Loucy (cell line): ENCODE measurements at regions not wholly inside any gene's neighbourhood (a gene's known extent, or its start where the extent isn't known, plus 50 kb on each side); places are given as distances from the start of the nearest gene placed in this dataset.

Source experiments
- H2AFZ ChIP-seq: fragments of 200-600 bp; sonication (generic); 2 replicates; pipeline ENCODE4 v1.6.0; 2016; ENCODE audit warnings: antibody characterized with exemption, mild to moderate bottlenecking, low read length, moderate library complexity
- H3F3A ChIP-seq: fragments of 200-600 bp; 2 replicates; pipeline ENCODE4 v1.6.0; 2016; ENCODE audit warnings: antibody characterized with exemption, low read depth, mild to moderate bottlenecking
- H3K27me3 ChIP-seq: fragments of 200-600 bp; sonication (generic); 2 replicates; pipeline ENCODE4 v1.6.1; 2014; ENCODE audit warnings: low read length, mild to moderate bottlenecking; ENCODE audit not compliant: insufficient read depth, poor library complexity, severe bottlenecking
- H3K36me3 ChIP-seq: fragments of 200-600 bp; sonication (generic); 2 replicates; pipeline ENCODE4 v1.6.1; 2016; ENCODE audit warnings: low read length; ENCODE audit not compliant: insufficient read depth
- H3K4me1 ChIP-seq: fragments of 200-600 bp; sonication (generic); 2 replicates; pipeline ENCODE4 v1.5.1; 2014; ENCODE audit warnings: low read length, mild to moderate bottlenecking; ENCODE audit not compliant: insufficient read depth, poor library complexity, severe bottlenecking
- H3K4me2 ChIP-seq: fragments of 200-600 bp; sonication (generic); 2 replicates; pipeline ENCODE4 v1.6.0; 2014; ENCODE audit warnings: antibody characterized with exemption, low read length, low read depth, mild to moderate bottlenecking; ENCODE audit not compliant: poor library complexity, severe bottlenecking
- H3K4me3 ChIP-seq: fragments of 200-600 bp; sonication (generic); 2 replicates; pipeline ENCODE4 v1.5.1; 2014; ENCODE audit warnings: low read length, mild to moderate bottlenecking, mixed read lengths; ENCODE audit not compliant: poor library complexity, severe bottlenecking
- H3K79me2 ChIP-seq: fragments of 200-600 bp; sonication (generic); 2 replicates; pipeline ENCODE4 v1.6.1; 2014; ENCODE audit warnings: low read length; ENCODE audit not compliant: insufficient read depth
- H3K9ac ChIP-seq: fragments of 200-600 bp; sonication (generic); 2 replicates; pipeline ENCODE4 v1.6.0; 2014; ENCODE audit warnings: mild to moderate bottlenecking, low read depth, low read length, moderate library complexity; ENCODE audit not compliant: poor library complexity, severe bottlenecking
- H3K9me2 ChIP-seq: fragments of 200-600 bp; sonication (generic); replicated peaks from 2 replicates; pipeline ENCODE4 v1.6.1; 2016; ENCODE audit warnings: low read depth, low read length, mixed read lengths
- H3K9me3 ChIP-seq: fragments of 200-600 bp; sonication (generic); 2 replicates; pipeline ENCODE4 v1.6.1; 2014; ENCODE audit warnings: mild to moderate bottlenecking, antibody characterized with exemption, low read length, low read depth; ENCODE audit not compliant: insufficient read depth
- H4K20me1 ChIP-seq: fragments of 200-600 bp; sonication (generic); 2 replicates; pipeline ENCODE4 v1.6.0; 2014; ENCODE audit warnings: antibody characterized with exemption, low read length, mild to moderate bottlenecking; ENCODE audit not compliant: insufficient read depth, poor library complexity, severe bottlenecking
- EZH2phosphoT487 ChIP-seq: fragments of 200-600 bp; IDR thresholded peaks from 2 replicates; pipeline ENCODE4 v1.6.1; 2018; ENCODE audit warnings: antibody characterized with exemption, mild to moderate bottlenecking, moderate library complexity, borderline replicate concordance
- TF ChIP-seq, protein P1 (sequence below): fragments of 200-600 bp; sonication (generic); conservative IDR thresholded peaks from 2 replicates; pipeline ENCODE4 v1.5.1; 2014; ENCODE audit warnings: mild to moderate bottlenecking, antibody characterized with exemption, low read length

DNA sequence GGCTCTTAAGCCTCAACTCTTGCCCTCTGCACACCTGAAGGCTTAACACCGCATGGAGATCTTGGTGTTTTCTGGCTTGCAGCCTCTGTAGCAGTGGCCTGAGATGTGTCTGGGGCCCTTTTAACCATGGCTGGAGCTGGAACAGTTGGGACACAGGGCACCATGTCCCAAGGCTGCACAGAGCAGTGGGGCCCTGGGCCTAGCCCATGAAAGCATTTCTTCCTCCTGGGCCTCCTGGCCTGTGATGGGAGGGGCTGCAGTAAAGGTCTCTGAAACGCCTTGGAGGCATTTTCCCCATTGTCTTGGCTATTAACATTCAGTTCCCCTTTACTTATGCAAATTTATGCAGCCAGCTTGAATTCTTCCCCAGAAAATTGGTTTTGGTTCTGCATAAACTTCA is 735.5 kb upstream of the ALCAM start:
- Histone ChIP-seq H4K20me1 (no peaks in the 10 kb centered on the region), H3K9me2 (no peaks in the 10 kb centered on the region), H3K4me2 (no peak overlapping the region), H3K4me3 (no peak overlapping the region), H3K36me3 (no peaks in the 10 kb centered on the region), H3K9ac (no peak overlapping the region), H3K9me3 (no peaks in the 10 kb centered on the region; the same call in 1 of the 2 replicates), H3K27me3 (no peaks in the 10 kb centered on the region), H3K4me1 (no peaks in the 10 kb centered on the region), H3K79me2 (no peaks in the 10 kb centered on the region), H2AFZ (no peak overlapping the region), H3F3A (no peaks in the 10 kb centered on the region)
- TF ChIP-seq EZH2phosphoT487 = no peak
- TF ChIP-seq, protein P1, sequence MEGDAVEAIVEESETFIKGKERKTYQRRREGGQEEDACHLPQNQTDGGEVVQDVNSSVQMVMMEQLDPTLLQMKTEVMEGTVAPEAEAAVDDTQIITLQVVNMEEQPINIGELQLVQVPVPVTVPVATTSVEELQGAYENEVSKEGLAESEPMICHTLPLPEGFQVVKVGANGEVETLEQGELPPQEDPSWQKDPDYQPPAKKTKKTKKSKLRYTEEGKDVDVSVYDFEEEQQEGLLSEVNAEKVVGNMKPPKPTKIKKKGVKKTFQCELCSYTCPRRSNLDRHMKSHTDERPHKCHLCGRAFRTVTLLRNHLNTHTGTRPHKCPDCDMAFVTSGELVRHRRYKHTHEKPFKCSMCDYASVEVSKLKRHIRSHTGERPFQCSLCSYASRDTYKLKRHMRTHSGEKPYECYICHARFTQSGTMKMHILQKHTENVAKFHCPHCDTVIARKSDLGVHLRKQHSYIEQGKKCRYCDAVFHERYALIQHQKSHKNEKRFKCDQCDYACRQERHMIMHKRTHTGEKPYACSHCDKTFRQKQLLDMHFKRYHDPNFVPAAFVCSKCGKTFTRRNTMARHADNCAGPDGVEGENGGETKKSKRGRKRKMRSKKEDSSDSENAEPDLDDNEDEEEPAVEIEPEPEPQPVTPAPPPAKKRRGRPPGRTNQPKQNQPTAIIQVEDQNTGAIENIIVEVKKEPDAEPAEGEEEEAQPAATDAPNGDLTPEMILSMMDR = no peak

- no peaks in the 10 kb centered on the region for H3K27me3 ChIP-seq
- no peaks in the 10 kb centered on the region for H3K36me3 ChIP-seq
- no peak for TF ChIP-seq EZH2phosphoT487
- TF ChIP-seq, protein P1 = no peak
- no peaks in the 10 kb centered on the region for H3K4me1 ChIP-seq
- no peaks in the 10 kb centered on the region for H3K79me2 ChIP-seq
- H3K9me2 ChIP-seq = no peaks in the 10 kb centered on the region
- H3K9ac ChIP-seq = no peak overlapping the region
- H3K4me2 ChIP-seq = no peak overlapping the region
- H3F3A ChIP-seq = no peaks in the 10 kb centered on the region
- H3K9me3 ChIP-seq = no peaks in the 10 kb centered on the region; the same call in 1 of the 2 replicates
- H2AFZ ChIP-seq = no peak overlapping the region
- H3K4me3 ChIP-seq = no peak overlapping the region
- H4K20me1 ChIP-seq = no peaks in the 10 kb centered on the region
These were observed 734.2 kb upstream of the ALCAM start for GRCh38 chr3:104632521-104632920.

- no peaks in the 10 kb centered on the region for H3K79me2 ChIP-seq
- H3K4me1 ChIP-seq = no peaks in the 10 kb centered on the region
- TF ChIP-seq, protein P1 = no peak
- TF ChIP-seq EZH2phosphoT487 = no peak
- no peak overlapping the region for H3K9ac ChIP-seq
- no peak overlapping the region for H3K4me2 ChIP-seq
- H3K4me3 ChIP-seq = no peak overlapping the region
- H2AFZ ChIP-seq = no peak overlapping the region
- no peaks in the 10 kb centered on the region for H3K27me3 ChIP-seq
- no peaks in the 10 kb centered on the region for H4K20me1 ChIP-seq
- no peaks in the 10 kb centered on the region for H3K36me3 ChIP-seq
- H3K9me2 ChIP-seq = no peaks in the 10 kb centered on the region
- no peaks in the 10 kb centered on the region for H3F3A ChIP-seq
- H3K9me3 ChIP-seq = no peaks in the 10 kb centered on the region; the same call in 1 of the 2 replicates
These were observed 733.8 kb upstream of the ALCAM start for GRCh38 chr3:104632947-104633346.
